ENCODE measurements at regions not wholly inside any gene's neighbourhood (a gene's known extent, or its start where the extent isn't known, plus 50 kb on each side); places are given as distances from the start of the nearest gene placed in this dataset.

DNA sequence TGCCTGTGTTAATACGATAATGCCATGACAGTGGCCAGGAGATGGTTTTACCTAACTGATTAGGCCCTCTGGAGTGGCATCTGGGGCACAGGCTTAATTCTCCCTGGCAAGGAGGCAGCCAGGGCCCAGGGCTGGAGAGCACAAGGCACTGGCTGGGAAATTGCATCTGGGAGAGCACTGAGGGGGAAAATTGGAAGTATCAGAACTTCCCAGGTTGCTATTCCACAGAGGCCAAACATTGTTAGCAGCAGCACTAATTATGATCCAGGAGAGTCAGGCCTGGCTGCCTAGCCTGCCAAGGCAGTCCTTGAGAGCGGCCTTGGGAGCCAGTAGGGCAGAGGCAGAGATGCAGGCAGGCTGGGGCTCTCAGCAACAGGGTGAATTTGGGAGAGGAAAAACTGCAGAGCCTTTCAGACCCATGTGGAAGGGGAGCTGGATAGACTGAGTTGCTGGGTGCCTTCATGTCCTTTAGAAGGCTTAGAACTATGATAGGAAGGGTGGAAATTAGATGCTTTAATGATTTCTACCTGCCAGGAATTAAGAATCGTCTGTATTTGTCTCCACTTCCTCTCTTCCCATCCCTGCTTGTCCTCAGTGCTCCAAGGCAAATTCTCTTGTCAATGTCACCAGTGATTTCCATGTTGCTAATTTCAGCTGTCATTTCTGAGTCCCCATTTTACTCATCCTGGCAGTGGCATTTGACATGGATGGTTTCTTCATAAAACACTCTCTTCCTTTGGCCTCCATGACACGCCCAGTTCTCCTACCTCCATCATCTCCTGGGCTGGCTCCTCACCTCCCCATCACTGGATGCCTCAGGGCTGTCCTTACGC, 56.1 kb upstream of the HSPA9 start:
- peaks cover 10% of the 10 kb centered on the region for H3K27me3 ChIP-seq (ENCODE audit: control insufficient read depth, insufficient read depth, low read length)
- H3K9me3 ChIP-seq (ENCODE audit: control insufficient read depth, insufficient read depth, low read length): no peaks in the 10 kb centered on the region
- Mint-ChIP-seq H3K4me1 (peaks cover 0 to 6% of the 10 kb centered on the region in 2 donors), H3K27me3 (ENCODE audit: low read depth in 2 of 2) (peaks cover 33 to 34% of the 10 kb centered on the region in 2 donors), H3K9me3 (no peaks in the 10 kb centered on the region), H3K4me3 (no peak overlapping the region), H3K27ac (no peak overlapping the region), H3K36me3 (no peaks in the 10 kb centered on the region)
- 87% methylated on average over 5 of the region's 5 CpGs for WGBS (ENCODE audit: insufficient coverage)
- no peaks in the 10 kb centered on the region for H3K4me1 ChIP-seq (ENCODE audit: control insufficient read depth, insufficient read depth, low read length)
- no peaks in the 10 kb centered on the region for H3K36me3 ChIP-seq (ENCODE audit: control insufficient read depth, insufficient read depth, low read length)
- H3K4me3 ChIP-seq (ENCODE audit: low read length): no peak overlapping the region
- ATAC-seq (no peak), DNase-seq (no peak)
- intact Hi-C loops (cut with micrococcal nuclease): no loop called here
- no peak overlapping the region for H3K27ac ChIP-seq (ENCODE audit: low read length)
- TF ChIP-seq, protein P1, sequence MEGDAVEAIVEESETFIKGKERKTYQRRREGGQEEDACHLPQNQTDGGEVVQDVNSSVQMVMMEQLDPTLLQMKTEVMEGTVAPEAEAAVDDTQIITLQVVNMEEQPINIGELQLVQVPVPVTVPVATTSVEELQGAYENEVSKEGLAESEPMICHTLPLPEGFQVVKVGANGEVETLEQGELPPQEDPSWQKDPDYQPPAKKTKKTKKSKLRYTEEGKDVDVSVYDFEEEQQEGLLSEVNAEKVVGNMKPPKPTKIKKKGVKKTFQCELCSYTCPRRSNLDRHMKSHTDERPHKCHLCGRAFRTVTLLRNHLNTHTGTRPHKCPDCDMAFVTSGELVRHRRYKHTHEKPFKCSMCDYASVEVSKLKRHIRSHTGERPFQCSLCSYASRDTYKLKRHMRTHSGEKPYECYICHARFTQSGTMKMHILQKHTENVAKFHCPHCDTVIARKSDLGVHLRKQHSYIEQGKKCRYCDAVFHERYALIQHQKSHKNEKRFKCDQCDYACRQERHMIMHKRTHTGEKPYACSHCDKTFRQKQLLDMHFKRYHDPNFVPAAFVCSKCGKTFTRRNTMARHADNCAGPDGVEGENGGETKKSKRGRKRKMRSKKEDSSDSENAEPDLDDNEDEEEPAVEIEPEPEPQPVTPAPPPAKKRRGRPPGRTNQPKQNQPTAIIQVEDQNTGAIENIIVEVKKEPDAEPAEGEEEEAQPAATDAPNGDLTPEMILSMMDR (IDR thresholded peaks at IDR 0.05): no peak

DNA sequence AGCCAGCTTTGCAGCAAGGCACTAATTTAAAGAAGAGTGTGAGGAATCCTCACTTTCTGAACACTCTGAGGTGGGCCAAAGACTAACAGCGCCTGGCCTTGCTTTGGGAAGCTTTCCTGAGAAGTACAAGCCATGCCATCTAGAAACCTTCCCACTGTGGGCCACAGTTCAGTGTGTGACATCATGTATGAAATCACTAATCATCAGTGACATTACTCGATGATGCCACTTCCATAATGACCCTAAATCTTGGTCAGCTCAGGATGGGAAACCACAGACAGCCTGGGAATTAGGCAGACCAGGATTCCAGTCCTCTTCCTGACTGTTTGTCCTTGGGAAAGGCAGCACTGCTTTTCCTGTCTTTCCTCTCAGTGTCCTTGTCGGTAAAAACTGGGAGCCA, 54.2 kb upstream of the HSPA9 start:
- no peaks in the 10 kb centered on the region for H3K36me3 Mint-ChIP-seq
- DNase-seq (no peak), ATAC-seq (no peak)
- H3K4me1 Mint-ChIP-seq: peaks cover 0 to 6% of the 10 kb centered on the region in 2 donors
- WGBS (ENCODE audit: insufficient coverage): 80% methylated on average over 3 of the region's 3 CpGs
- Histone ChIP-seq H3K4me3 (ENCODE audit: low read length) (no peak overlapping the region), H3K4me1 (ENCODE audit: control insufficient read depth, insufficient read depth, low read length) (no peaks in the 10 kb centered on the region), H3K36me3 (ENCODE audit: control insufficient read depth, insufficient read depth, low read length) (no peaks in the 10 kb centered on the region), H3K9me3 (ENCODE audit: control insufficient read depth, insufficient read depth, low read length) (no peaks in the 10 kb centered on the region), H3K27me3 (ENCODE audit: control insufficient read depth, insufficient read depth, low read length) (peaks cover 10% of the 10 kb centered on the region), H3K27ac (ENCODE audit: low read length) (no peak overlapping the region)
- peaks cover 34 to 35% of the 10 kb centered on the region in 2 donors for H3K27me3 Mint-ChIP-seq (ENCODE audit: low read depth in 2 of 2)
- H3K27ac Mint-ChIP-seq: no peak overlapping the region
- H3K4me3 Mint-ChIP-seq: no peak overlapping the region
- TF ChIP-seq, protein P1 (IDR thresholded peaks at IDR 0.05): no peak
- no peaks in the 10 kb centered on the region for H3K9me3 Mint-ChIP-seq
- intact Hi-C loops (cut with micrococcal nuclease): no loop called here

DNA sequence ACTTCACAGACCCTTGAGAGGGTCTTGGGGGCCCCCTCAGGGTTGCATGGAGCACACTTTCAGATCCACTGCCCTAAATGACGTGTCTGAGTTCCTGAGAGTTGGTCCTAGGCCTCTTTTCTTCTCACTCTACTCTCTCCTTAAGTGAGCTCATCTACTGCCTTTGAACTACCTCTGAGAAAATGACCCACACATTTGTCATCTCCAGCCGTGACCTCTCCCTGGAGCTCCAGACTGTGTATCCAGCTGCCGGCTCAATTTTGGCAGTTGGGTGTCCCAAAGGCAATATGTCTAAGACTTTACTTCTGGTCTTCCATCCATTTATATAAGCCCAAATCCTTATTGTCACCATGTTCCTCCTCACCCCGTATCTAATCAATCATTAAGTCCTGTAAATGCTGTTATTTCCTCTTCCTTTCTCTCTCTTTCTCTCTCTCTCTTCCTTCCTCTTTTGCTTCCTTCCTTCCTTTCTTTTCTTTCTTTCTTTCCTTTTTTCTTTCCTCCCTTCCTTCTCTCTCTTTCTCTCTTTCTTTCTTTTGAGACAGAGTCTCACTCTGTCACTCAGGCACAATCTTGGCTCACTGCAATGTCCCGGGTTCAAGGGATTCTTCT, 51.2 kb upstream of the HSPA9 start:
- no peaks in the 10 kb centered on the region for H3K36me3 ChIP-seq (ENCODE audit: control insufficient read depth, insufficient read depth, low read length)
- H3K4me1 Mint-ChIP-seq: no peaks in the 10 kb centered on the region
- no peaks in the 10 kb centered on the region for H3K9me3 Mint-ChIP-seq
- 86% methylated on average over 5 of the region's 5 CpGs for WGBS (ENCODE audit: insufficient coverage)
- H3K27ac Mint-ChIP-seq: no peak overlapping the region
- intact Hi-C loops (cut with micrococcal nuclease): no loop called here
- H3K27me3 ChIP-seq (ENCODE audit: control insufficient read depth, insufficient read depth, low read length): peaks cover 2% of the 10 kb centered on the region
- H3K27me3 Mint-ChIP-seq (ENCODE audit: low read depth in 2 of 2): peaks cover 21 to 29% of the 10 kb centered on the region in 2 donors
- H3K4me3 ChIP-seq (ENCODE audit: low read length): no peak overlapping the region
- H3K4me3 Mint-ChIP-seq: no peak overlapping the region
- no peaks in the 10 kb centered on the region for H3K4me1 ChIP-seq (ENCODE audit: control insufficient read depth, insufficient read depth, low read length)
- DNase-seq (no peak), ATAC-seq (no peak)
- H3K36me3 Mint-ChIP-seq: no peaks in the 10 kb centered on the region
- TF ChIP-seq, protein P1 (IDR thresholded peaks at IDR 0.05): no peak
- no peaks in the 10 kb centered on the region for H3K9me3 ChIP-seq (ENCODE audit: control insufficient read depth, insufficient read depth, low read length)
- H3K27ac ChIP-seq (ENCODE audit: low read length): no peak overlapping the region
